ENCODE measurements at regions not wholly inside any gene's neighbourhood (a gene's known extent, or its start where the extent isn't known, plus 50 kb on each side); places are given as distances from the start of the nearest gene placed in this dataset.

- DNase-seq (ENCODE audit: low spot score), result no peak
These were observed 1114.1 kb downstream of the ROBO2 start for GRCh38 chr3:78153973-78154372.

- DNase-seq (ENCODE audit: low spot score), result no peak
These were observed 1114.8 kb downstream of the ROBO2 start for GRCh38 chr3:78154521-78155186.

- no peak for DNase-seq (ENCODE audit: low spot score)
These were observed 1121.8 kb downstream of the ROBO2 start for GRCh38 chr3:78161736-78162135.

GRCh38 chr3:78163379-78163778, 1123.5 kb downstream of the ROBO2 start:
- DNase-seq (ENCODE audit: low spot score), result no peak

GRCh38 chr3:78165876-78166275, 1126.0 kb downstream of the ROBO2 start:
- DNase-seq (ENCODE audit: low spot score), result no peak

- no peak for DNase-seq (ENCODE audit: low spot score)
These were observed 1134.9 kb downstream of the ROBO2 start for GRCh38 chr3:78174821-78175220.

- no peak for DNase-seq (ENCODE audit: low spot score)
These were observed 1137.0 kb downstream of the ROBO2 start for GRCh38 chr3:78176869-78177268.

GRCh38 chr3:78177780-78178179, 1137.9 kb downstream of the ROBO2 start:
- DNase-seq (ENCODE audit: low spot score), result no peak

GRCh38 chr3:78178209-78178608, 1138.3 kb downstream of the ROBO2 start:
- DNase-seq (ENCODE audit: low spot score), result no peak

GRCh38 chr3:78178740-78179363, 1139.0 kb downstream of the ROBO2 start:
- no peak for DNase-seq (ENCODE audit: low spot score)

GRCh38 chr3:78183906-78184599, 1144.2 kb downstream of the ROBO2 start:
- DNase-seq (ENCODE audit: low spot score), result no peak

GRCh38 chr3:78186404-78186803, 1146.5 kb downstream of the ROBO2 start:
- no peak for DNase-seq (ENCODE audit: low spot score)

GRCh38 chr3:78201091-78201490, 1161.2 kb downstream of the ROBO2 start:
- DNase-seq (ENCODE audit: low spot score), result no peak

GRCh38 chr3:78204977-78205376, 1165.1 kb downstream of the ROBO2 start:
- DNase-seq (ENCODE audit: low spot score), result no peak

GRCh38 chr3:78221300-78221699, 1181.4 kb downstream of the ROBO2 start:
- DNase-seq (ENCODE audit: low spot score), result no peak

GRCh38 chr3:78221796-78222195, 1181.9 kb downstream of the ROBO2 start:
- DNase-seq (ENCODE audit: low spot score), result no peak

GRCh38 chr3:78235841-78236240, 1195.9 kb downstream of the ROBO2 start:
- DNase-seq (ENCODE audit: low spot score), result no peak

- DNase-seq (ENCODE audit: low spot score), result no peak
These were observed 1198.9 kb downstream of the ROBO2 start for GRCh38 chr3:78238811-78239210.

GRCh38 chr3:78242724-78243123, 1202.8 kb downstream of the ROBO2 start:
- DNase-seq (ENCODE audit: low spot score), result no peak

- no peak for DNase-seq (ENCODE audit: low spot score)
These were observed 1204.2 kb downstream of the ROBO2 start for GRCh38 chr3:78244136-78244535.

GRCh38 chr3:78249294-78249693, 1209.4 kb downstream of the ROBO2 start:
- DNase-seq (ENCODE audit: low spot score), result no peak

- no peak for DNase-seq (ENCODE audit: low spot score)
These were observed 1214.0 kb downstream of the ROBO2 start for GRCh38 chr3:78253860-78254259.

- DNase-seq (ENCODE audit: low spot score), result no peak
These were observed 1215.5 kb downstream of the ROBO2 start for GRCh38 chr3:78255403-78255802.
